Left lobe of liver (tissue), 2 donors: ENCODE measurements at regions not wholly inside any gene's neighbourhood (a gene's known extent, or its start where the extent isn't known, plus 50 kb on each side); places are given as distances from the start of the nearest gene placed in this dataset.
"Not testable (repeated sequence)": the region's sequence is repeated elsewhere in the genome, so short reads cannot be mapped to it uniquely, and the experiment has no call there.

Experiments
- ATAC-seq: fragments of 200-7000 bp; cut with Tn5 transposase; one replicate; pipeline ENCODE4 v1.9.1; 2020; ENCODE audit warnings: mild to moderate bottlenecking, moderate library complexity
- DNase-seq: peaks from one replicate; pipeline ENCODE4 v3.0.0-alpha.2; 2020; ENCODE audit warnings: low spot score
- donor health status: DM: no; HTN: no; CAD: no; lungs with moderate emphysema.
- donor health status: DM: no; HTN: yes; CAD: no.

DNA sequence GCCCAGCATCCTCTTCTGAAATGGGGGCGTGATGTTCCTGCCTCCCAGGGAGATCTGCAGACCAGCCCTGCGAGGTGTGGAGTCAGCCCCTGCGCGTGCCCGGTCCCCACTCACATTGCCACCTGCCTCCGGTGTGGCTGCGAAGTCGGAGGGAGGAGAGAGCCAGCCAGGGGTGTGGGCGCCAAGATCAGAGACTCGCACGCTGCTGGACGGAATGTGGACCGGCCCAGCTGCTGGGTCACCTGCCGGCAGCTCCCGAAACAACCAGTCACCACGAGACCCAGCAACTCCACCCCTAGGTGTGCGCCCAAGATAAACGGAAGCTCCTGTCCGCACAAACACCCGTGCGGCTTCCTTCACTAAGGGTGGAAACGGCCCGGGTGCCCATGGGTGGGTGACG lies 51.1 kb upstream of the EGFL7 start:
- DNase-seq (no peak), ATAC-seq (no peak)

DNA sequence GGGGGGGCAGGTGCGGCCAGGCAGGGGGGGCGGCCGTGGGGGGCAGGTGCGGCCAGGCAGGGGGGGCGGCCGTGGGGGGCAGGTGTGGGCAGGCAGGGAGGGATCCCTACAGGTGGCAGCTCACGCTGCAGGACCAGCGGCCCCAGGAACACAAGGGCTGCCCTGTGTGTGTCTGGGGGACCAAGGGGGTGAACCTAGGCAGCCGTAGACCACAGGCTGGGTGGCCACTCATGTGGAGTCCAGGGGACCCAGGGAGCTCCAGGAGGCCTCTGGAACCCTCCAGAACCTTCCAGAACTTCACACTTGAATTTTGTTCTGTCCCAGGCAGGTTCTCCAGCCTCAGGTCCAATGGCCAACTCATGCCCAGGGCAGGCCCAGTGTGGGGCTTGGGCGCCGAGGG lies 51.6 kb upstream of the EGFL7 start:
- ATAC-seq, result no peak
- no peak for DNase-seq

DNA sequence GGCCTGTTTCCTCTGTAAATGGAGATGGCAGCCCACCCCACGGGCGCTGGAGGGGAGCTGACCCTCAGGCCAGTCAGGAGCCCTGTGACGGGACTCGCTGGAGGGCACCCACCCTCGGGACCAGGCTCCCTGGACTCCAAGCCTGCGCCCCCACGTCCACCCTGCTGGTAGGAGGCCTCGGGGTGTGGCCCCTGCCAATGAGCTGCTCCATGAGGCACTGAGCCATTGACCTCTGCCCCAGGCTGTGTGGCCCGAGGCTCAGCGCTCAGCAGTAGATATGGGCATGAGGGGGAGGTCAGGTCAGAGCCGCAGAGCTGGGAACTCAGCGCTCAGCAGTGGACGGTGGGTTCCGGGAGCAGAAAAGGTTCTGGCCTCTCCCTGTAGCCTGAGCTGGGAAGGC lies 52.3 kb upstream of the EGFL7 start:
- DNase-seq (peak; percentile 71), ATAC-seq (peak; percentile 91)

DNA sequence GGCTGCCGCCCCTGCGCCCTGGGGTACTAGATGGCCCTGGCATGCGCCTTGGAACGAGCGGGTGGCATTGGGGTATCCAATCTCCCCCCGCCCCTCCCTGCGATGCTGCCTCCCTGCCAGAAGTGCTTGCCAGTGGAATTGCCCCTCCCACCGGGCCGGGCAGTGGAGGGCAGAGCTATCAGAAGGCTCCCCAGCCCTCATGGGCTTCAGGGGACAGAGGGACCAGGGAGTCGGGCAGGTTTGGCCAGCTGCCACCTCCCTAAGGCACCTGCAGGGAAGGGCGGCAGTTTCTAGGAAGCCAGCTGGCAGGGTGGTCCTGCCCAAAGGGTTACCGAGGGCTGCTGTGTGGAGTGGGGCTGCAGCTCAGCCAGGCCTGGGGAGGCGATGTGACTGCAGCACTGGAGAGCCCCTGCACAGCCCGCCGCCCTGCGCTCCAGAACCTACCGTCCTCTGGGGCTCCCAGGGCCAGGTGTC lies 52.8 kb upstream of the EGFL7 start:
- ATAC-seq (peak; percentile 4), DNase-seq (no peak)

DNA sequence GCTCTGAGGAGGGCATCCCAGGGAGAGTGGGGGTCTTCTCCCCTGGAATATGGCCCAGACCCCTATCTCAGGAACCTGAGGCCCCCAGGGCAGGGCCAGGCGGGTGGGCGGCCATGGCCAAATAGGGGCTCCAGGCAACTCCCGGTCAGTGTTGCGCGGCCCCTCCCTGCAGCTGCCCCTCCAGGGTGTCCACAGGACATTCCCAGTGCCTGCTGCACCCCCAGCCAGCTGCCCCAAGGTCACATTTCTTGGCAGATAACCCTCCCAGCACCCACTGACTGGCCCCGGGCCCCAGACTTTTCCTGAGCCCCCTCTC lies 53.6 kb upstream of the EGFL7 start:
- no peak for ATAC-seq

DNA sequence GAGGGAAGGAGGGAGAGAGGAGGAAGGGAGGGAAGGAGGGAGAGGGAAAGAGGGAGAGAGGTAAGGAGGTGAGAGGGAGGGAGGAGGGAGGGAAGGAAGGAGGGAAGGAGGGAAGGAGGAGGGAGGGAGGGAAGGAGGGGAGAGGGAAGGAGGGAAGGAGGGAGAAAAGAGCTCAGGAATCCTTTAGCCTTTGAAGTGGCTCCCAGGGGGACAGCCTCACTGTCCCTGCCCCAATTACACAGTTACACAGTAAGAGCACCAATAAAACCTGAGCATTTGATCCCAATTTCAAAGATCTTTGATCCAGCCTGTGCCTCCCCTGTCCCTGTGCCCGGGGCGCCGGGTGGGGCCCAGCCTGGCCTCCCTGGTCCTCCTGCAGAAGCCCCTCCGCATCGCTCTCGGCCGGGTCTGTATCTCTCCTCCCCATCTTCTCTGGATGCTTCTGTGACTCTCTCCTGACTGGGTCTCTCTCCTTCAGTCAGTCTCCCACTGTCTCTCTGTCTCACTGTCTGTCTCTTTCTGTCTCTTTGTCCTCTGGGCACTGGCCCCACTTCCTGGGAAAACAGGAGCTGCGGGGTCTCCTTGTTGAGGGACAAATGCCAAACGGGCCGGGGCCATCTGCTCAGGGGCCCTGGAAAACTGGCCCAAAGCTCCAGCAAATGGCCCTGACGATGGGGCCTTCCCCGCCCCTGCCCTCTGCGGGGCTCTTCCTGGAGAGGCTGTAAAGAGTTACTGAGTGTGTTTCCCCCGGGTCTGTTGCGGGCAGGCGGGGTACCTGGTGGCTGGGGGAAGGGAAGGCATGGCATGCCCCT lies 54.2 kb upstream of the EGFL7 start:
- DNase-seq, result no peak

More for the DNA sequence above, 53.6 kb upstream of the EGFL7 start:
- no peak for DNase-seq

DNA sequence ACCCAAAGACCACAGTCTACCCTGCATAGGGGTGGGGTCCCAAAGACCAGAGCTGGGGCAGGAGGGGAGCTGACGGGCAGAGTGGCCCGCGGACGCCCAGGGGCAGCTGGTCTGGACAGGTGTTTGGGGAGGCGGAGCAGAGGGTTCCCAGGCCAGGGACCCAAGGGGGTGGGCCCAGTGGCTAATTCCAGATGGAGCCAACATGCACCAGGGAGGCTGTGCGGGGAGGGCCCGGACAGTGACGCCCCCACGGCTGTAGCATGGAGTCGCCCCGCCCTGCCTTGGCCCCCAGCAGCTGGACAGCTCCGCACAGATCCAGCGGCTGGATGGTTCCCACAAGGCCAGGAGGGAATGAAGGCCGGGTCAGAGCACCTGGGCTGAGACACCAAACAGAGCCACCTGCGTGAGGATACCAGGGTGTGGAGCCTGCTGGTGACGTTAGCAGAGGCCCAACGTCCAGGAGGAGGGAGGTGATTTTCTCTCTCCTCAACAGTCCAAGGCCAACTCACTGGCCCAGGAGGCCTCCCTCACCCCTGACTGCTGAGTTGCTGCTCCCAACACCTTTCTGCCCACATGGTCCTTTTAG lies 55.3 kb upstream of the EGFL7 start:
- no peak for DNase-seq
- ATAC-seq, result no peak

More for the DNA sequence above, 54.2 kb upstream of the EGFL7 start:
- ATAC-seq, result no peak

DNA sequence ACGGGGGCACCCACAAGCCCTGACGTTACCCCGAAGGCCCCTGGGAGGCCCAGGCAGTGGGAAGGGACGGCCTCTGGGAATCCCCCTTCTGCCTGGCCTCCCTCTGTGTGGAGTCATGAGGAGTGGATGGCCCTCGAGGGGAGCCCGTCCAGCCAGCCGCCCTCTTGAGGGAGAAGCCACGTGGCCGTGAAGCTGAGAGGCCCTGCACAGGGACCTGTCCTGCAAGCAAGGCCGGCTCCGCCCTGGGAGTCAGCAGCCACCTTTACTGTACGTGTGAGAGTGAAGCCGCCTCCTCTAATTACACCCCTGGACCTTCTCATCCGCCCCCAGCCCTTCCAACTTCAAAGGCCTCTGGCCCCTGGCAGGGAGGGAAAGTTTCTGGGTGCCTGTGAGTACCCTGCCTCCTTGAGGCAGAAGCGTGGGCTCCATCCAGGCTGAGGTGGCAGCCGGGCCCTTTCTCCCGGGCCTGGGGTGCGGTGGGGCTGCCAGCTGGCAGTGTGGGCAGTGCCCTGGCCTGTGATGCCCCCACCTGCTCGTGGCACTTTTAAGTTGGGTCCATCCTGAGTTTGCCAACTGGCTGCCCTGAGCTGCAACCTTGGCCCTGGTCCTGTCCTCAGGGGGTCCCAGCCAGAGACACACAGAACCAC lies 55.9 kb upstream of the EGFL7 start:
- ATAC-seq, result no peak
- DNase-seq, result no peak

DNA sequence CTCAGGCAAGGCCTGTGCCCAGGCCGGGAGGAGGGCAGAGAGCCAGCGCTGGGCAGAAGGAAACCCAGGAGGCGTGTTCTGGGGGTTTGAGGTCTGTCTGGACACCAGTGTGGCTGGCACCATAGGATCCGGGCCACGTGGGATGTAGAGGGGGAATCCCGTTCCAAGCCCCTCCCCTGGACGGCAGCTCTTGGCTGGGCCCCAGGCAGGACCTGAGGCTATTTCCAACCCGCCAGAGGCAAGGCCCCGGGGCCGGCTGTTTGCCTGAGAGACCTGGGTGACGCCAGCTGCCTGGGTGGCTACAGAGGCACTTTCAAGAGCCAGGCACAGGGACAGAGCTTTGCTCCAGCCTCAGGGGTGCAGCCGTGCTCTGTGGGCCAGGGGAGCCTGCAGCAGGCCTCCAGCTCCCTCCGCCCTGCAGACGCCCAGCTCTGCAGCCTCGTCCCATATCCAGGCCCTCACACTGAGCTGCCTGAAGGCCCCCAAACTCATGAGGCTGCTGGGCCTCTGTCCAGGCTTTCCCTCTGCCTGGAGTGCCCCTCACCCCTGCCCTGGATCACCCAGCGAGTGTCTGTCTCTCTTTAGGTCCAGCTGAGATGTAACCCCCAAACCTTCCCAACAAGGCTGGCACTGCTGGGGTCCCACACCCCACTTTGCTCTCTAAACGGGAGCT lies 56.6 kb upstream of the EGFL7 start:
- ATAC-seq (no peak), DNase-seq (no peak)

DNA sequence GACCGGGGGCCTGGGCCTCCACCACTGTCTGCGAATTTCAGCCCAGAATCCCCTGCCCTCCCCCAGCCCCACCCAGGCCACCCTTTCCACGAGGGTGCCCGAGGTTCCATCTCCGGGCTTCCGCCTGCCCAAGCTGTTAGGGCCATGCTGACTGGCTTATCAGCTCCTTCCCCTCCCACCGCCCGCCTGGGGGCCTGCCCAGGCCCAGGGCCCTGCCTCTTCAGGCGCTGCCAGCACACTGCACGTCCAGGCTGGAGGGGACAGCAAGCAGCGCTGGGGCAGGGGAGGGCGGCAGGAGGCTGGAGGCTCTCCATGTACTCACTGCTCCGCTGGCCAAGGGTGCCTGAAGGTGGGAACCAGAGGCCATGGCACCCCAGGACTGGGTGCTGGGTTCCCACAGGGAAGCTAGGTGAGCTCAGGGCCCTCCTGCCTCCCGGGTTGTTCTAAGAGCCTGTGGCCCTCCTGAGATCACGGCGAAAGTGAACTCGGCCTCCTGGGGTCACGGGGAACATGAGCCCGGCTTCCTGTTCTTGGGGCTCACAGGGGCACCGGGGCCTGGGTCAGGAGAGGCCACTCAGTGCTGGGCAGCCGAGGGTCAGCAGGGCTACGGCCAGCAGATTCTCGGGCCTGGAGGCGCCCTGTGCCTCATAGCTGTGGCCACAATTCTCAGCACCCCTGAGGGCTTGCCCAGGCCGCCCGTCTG lies 57.7 kb upstream of the EGFL7 start:
- DNase-seq, result no peak

DNA sequence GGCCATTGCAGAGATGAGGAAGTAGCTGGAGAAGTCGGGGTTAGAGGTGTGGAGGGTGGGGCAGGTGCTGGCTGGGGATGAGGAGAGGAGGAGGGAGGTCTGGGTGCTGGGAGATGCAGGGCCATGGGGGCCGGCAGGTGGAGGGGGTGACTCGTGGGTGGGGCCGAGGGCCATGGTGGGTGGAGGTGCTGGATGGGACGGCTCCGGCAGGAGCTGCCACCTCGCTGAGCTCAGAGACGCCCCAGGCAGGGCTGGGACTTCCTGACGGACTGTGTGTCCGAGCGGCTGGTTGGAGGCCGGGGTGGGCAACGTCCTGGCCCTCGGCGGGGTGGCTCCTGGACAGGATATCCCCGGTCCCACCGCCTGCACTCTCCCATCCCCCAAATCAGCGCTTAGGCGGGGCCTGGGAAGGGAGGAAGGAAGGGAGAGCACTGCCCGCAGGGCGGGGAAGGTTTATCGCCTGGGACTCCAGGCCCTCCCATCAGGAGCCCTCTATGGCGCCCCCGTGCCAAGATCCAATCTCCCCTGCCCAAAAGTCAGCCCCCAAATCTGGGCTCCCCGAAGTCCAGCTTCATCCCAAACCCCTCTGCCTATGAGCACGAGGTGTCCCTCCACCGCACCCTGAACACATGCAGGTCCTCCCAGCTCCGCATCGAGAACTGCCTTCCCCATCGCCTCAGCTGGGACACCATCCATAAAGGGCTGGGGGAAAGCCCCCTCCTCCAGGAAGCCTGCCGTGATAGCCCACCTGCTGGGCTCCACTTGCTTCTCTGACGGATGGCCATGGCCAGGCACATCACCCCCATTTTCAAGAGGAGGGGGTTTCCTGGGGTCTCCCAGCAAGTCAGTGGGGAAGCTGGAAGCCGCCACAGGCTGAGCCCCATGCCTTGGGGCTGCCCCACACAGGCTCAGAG lies 58.3 kb upstream of the NOTCH1 start:
- DNase-seq, result no peak
- peak; percentile 46 for ATAC-seq

More for the DNA sequence above, 57.7 kb upstream of the EGFL7 start:
- ATAC-seq, result peak; percentile 34

DNA sequence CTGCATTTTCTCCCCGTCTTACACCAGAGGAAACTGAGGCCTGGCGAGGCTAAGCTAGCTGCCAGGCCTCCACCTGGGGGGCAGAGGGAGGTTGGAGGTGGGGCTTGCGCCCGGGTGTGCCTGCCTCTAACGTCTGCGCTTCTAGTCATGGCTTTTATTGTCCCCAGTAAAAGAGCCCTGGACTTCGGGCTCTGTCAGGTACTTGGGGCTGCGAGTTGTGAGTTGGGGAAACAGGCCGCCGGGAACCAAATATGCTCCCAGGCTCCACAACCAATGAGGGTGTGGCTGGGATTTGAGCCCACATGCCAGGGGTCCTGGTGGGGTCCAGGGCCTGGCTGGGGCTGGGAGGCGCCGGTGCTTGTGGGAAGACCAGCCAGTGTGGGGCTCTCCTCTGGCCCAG lies 57.4 kb upstream of the NOTCH1 start:
- no peak for DNase-seq
- ATAC-seq, result no peak

DNA sequence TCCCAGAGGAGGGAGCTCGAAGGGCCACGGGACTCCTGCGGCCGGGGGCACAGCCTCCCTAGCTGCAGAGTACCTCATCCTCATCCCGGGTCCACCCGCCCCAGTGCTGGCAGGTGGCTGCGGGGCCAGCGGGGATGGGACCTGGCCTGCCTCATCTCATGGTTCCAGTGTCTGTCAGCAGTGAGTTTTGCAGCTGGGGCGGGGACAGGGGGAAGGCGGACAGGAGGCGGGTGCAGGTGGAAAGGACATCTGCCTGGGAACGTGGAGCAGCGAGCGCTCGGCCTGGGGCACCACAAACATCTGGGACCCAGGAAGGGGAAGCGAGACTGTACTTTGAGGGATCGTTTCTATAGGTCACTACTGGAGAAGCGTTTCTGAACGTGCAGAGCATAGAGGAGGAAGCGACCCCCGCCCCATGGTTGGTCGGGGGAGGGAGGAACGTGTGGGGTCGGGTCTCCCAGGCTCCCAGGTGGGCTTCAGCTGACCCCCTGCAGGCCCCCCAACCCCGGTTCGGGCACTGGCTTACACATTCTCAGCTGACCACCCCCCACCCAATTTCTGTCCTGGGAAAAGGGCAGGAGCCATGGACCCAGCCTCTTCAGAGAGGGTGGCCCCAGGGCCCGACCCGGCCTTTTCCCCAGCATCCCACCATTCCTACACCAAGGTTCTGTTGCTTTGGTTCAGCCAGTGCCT lies 56.5 kb upstream of the NOTCH1 start:
- ATAC-seq, result no peak
- no peak for DNase-seq

DNA sequence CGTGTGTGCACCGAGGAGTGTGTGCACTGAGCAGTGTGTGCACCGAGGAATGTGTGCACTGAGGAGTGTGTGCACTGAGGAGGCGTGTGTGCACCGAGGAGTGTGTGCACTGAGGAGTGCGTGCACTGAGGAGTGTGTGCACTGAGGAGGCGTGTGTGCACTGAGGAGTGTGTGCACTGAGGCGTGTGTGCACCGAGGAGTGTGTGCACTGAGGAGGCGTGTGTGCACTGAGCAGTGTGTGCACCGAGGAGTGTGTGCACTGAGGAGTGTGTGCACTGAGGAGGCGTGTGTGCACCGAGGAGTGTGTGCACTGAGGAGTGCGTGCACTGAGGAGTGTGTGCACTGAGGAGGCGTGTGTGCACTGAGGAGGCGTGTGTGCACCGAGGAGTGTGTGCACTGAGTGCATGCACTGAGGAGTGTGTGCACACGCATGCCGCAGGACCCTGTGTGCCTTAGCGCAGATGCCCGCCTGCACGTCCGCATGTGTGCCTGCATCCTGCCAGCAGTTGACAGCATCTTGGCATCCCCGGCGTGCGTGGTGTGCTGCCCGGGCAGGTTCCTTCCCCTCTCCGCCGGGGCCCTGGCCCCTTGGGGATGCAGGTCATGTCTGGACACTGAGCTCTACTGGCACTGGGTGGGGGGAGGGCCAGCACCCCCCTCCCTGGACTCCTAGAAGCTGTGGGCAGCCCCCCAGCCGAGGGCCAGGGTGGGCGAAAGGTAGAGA lies 55.6 kb upstream of the NOTCH1 start:
- DNase-seq, ATAC-seq: not testable (repeated sequence)

DNA sequence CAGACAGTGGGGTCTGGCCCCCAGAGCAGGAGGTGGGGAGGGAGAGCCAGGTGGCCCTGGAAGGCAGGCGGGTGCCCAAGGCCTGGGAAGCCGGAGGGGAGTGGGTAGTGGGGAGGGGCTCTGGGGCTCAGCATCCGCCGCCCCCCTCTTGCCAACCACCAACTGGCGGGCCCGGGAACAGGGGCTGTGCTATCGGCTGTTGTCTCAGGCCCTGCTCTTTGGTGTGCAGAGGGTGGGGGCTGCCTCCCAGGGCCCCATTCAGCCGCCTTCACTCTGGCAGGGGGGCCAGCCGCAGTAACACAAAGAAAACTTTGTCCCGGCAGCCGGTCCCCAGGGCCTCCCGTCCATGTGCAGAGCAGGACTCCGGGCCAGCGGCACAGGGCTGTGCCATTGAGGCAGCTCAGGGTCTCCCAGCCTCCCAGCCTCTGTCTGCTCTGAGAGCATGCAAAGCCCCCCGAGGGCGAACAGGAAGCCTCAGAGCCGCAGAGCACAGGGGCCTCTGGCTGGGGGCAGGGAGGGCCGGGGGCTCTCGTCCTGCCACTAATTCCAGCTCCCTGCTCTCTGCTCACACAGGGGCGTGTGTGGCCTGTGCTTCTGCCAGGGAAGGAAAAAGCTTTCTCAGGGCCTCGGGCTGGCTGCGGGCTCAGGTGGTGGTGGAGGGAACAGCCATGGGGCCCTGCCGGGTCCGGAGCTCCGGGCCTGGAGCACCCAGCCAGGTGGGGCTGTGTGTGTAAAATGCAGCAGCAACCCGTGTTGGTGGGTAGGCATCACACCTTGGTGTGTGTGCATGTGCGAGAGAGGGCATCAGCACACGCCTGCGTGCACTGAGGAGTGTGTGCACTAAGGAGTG lies 54.2 kb upstream of the NOTCH1 start:
- ATAC-seq (no peak), DNase-seq (no peak)

DNA sequence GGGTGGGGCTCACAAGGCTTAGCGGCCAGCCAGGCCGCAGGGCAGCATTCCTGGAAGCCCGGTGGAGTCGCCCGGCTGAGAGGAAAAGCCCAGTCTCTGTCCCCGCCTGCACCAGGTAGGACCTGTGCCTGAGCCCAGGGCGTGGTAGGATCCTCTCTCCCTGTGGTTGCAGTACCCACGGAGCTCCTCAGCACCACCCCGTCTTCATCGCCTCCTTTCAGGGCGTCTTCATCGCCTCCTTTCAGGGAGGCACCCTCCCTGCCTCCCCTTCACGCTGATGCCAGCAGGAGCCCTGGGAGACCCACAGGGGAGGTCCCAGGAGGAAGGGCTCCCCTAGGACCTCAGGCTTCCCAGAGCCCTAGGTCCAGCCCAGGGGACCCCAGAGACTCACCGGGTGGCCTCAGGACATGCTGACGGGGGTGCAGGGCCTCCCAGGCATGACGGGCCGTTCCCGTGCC lies 53.3 kb upstream of the NOTCH1 start:
- ATAC-seq, result peak; percentile 40
- no peak for DNase-seq

DNA sequence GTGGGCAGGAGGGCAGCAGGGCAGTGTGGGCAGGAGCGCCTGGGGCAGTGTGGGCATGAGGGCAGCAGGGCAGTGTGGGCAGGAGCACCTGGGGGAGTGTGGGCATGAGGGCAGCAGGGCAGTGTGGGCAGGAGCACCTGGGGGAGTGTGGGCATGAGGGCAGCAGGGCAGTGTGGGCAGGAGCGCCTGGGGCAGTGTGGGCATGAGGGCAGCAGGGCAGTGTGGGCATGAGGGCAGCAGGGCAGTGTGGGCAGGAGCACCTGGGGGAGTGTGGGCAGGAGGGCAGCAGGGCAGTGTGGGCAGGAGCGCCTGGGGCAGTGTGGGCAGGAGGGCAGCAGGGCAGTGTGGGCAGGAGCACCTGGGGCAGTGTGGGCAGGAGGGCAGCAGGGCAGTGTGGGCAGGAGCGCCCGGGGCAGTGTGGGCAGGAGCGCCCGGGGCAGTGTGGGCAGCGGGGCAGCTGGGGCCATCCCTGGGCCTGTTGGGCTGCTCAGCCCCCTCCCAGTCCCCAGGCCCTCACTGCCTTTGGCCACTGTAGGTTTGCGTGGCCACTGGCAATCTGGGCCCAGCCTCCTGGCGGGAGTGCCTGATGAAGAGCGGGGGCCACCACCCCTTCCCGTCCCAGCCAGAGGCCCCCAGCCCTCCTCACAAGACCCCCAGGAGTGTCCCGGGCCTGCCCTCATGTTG lies 52.7 kb upstream of the NOTCH1 start:
- peak; percentile 58 for ATAC-seq
- DNase-seq, result not testable (repeated sequence)
